ENCODE measurements at regions not wholly inside any gene's neighbourhood (a gene's known extent, or its start where the extent isn't known, plus 50 kb on each side); places are given as distances from the start of the nearest gene placed in this dataset.

- Histone ChIP-seq H3K4me3 (no peak overlapping the region), H3K9me3 (no peaks in the 10 kb centered on the region), H3K27me3 (no peaks in the 10 kb centered on the region), H3K4me1 (no peaks in the 10 kb centered on the region), H3K36me3 (ENCODE audit: low read depth, missing control alignments) (no peaks in the 10 kb centered on the region), H3K27ac (no peak overlapping the region)
- WGBS, 2 donors: 82 to 90% methylated on average over 3 of the region's 3 CpGs
- TF ChIP-seq POLR2A (IDR thresholded peaks at IDR 0.05) (no peak), CTCF (IDR thresholded peaks at IDR 0.05) (no peak)
- intact Hi-C loops (cut with DNase I; ENCODE audit: low total_unique reads): no loop called here
- no peak for DNase-seq
Observed at GRCh38 chr4:54493862-54494261, 163.9 kb upstream of the KIT start.

GRCh38 chr4:54495091-54495490 lies 162.7 kb upstream of the KIT start:
- H3K27ac ChIP-seq: no peak overlapping the region
- no peaks in the 10 kb centered on the region for H3K9me3 ChIP-seq
- H3K4me1 ChIP-seq: no peaks in the 10 kb centered on the region
- no peak overlapping the region for H3K4me3 ChIP-seq
- no peak for DNase-seq
- WGBS, 2 donors: 80 to 82% methylated on average over 7 of the region's 7 CpGs
- no peaks in the 10 kb centered on the region for H3K27me3 ChIP-seq
- TF ChIP-seq POLR2A (IDR thresholded peaks at IDR 0.05) (no peak), CTCF (IDR thresholded peaks at IDR 0.05) (no peak)
- intact Hi-C loops (cut with DNase I; ENCODE audit: low total_unique reads): no loop called here
- H3K36me3 ChIP-seq (ENCODE audit: low read depth, missing control alignments): no peaks in the 10 kb centered on the region

- no peaks in the 10 kb centered on the region for H3K9me3 ChIP-seq
- no peak for DNase-seq
- intact Hi-C loops (cut with DNase I; ENCODE audit: low total_unique reads): no loop called here
- H3K4me3 ChIP-seq: no peak overlapping the region
- no peak overlapping the region for H3K27ac ChIP-seq
- H3K36me3 ChIP-seq (ENCODE audit: low read depth, missing control alignments): no peaks in the 10 kb centered on the region
- H3K27me3 ChIP-seq: no peaks in the 10 kb centered on the region
- H3K4me1 ChIP-seq: no peaks in the 10 kb centered on the region
- TF ChIP-seq POLR2A (IDR thresholded peaks at IDR 0.05) (no peak), CTCF (IDR thresholded peaks at IDR 0.05) (no peak)
- 92 to 94% methylated on average over 3 of the region's 3 CpGs for WGBS, 2 donors
Observed at GRCh38 chr4:54495641-54496040, 162.1 kb upstream of the KIT start.

- no peak for DNase-seq
- intact Hi-C loops (cut with DNase I; ENCODE audit: low total_unique reads): no loop called here
- Histone ChIP-seq H3K27me3 (no peaks in the 10 kb centered on the region), H3K27ac (no peak overlapping the region), H3K36me3 (ENCODE audit: low read depth, missing control alignments) (no peaks in the 10 kb centered on the region), H3K9me3 (no peaks in the 10 kb centered on the region), H3K4me1 (no peaks in the 10 kb centered on the region), H3K4me3 (no peak overlapping the region)
- WGBS, 2 donors: 91 to 92% methylated on average over 5 of the region's 5 CpGs
- TF ChIP-seq CTCF (IDR thresholded peaks at IDR 0.05) (no peak), POLR2A (IDR thresholded peaks at IDR 0.05) (no peak)
Observed at GRCh38 chr4:54496412-54496811, 161.3 kb upstream of the KIT start.

- intact Hi-C loops (cut with DNase I; ENCODE audit: low total_unique reads): no loop called here
- H3K36me3 ChIP-seq (ENCODE audit: low read depth, missing control alignments): no peaks in the 10 kb centered on the region
- no peaks in the 10 kb centered on the region for H3K9me3 ChIP-seq
- no peaks in the 10 kb centered on the region for H3K4me1 ChIP-seq
- no peak overlapping the region for H3K27ac ChIP-seq
- no peak for DNase-seq
- TF ChIP-seq POLR2A (IDR thresholded peaks at IDR 0.05) (no peak), CTCF (IDR thresholded peaks at IDR 0.05) (no peak)
- no peaks in the 10 kb centered on the region for H3K27me3 ChIP-seq
- no peak overlapping the region for H3K4me3 ChIP-seq
- 55 to 63% methylated on average over 3 of the region's 3 CpGs for WGBS, 2 donors
Observed at GRCh38 chr4:54497947-54498346, 159.8 kb upstream of the KIT start.
